22Rv1 (cell line): ENCODE measurements at regions not wholly inside any gene's neighbourhood (a gene's known extent, or its start where the extent isn't known, plus 50 kb on each side); places are given as distances from the start of the nearest gene placed in this dataset.
A peak's percentile ranks its signal among the peaks of the same experiment; 100 is the strongest.

ENCODE experiments used
- H3K27ac ChIP-seq: fragments of 450-650 bp; 2 replicates; pipeline ENCODE4 v1.5.1; 2017
- CTCF ChIP-seq: fragments of 450-650 bp; IDR thresholded peaks from 2 replicates; pipeline ENCODE4 v1.5.1; 2017; ENCODE audit warnings: mild to moderate bottlenecking
- ZFX ChIP-seq: fragments of 450-650 bp; IDR thresholded peaks from 2 replicates; pipeline ENCODE4 v1.6.1; 2017; ENCODE audit warnings: antibody characterized with exemption, borderline replicate concordance

GRCh38 chr12:100717733-100718067, 76.9 kb upstream of the ANO4 start:
- no peak for TF ChIP-seq CTCF
- no peak for TF ChIP-seq ZFX
- H3K27ac ChIP-seq = no peak overlapping the region

GRCh38 chr12:100718187-100718586, 76.4 kb upstream of the ANO4 start:
- H3K27ac ChIP-seq = no peak overlapping the region
- TF ChIP-seq CTCF (no peak), ZFX (no peak)

GRCh38 chr12:100720016-100720654, 74.4 kb upstream of the ANO4 start:
- TF ChIP-seq ZFX = no peak
- TF ChIP-seq CTCF = no peak
- H3K27ac ChIP-seq = no peak overlapping the region

GRCh38 chr12:100721169-100721568, 73.4 kb upstream of the ANO4 start:
- no peak overlapping the region for H3K27ac ChIP-seq
- TF ChIP-seq CTCF (no peak), ZFX (no peak)

GRCh38 chr12:100724071-100724470, 70.5 kb upstream of the ANO4 start:
- TF ChIP-seq CTCF (no peak), ZFX (no peak)
- H3K27ac ChIP-seq = no peak overlapping the region

GRCh38 chr12:100733817-100734593, 60.6 kb upstream of the ANO4 start:
- H3K27ac ChIP-seq = no peak overlapping the region
- TF ChIP-seq ZFX (no peak), CTCF (peak; percentile 88)

- no peak overlapping the region for H3K27ac ChIP-seq
- no peak for TF ChIP-seq CTCF
- TF ChIP-seq ZFX = no peak
Observed at GRCh38 chr12:100737168-100737567, 57.4 kb upstream of the ANO4 start.
